IMR-90 (cell line): ENCODE measurements at regions not wholly inside any gene's neighbourhood (a gene's known extent, or its start where the extent isn't known, plus 50 kb on each side); places are given as distances from the start of the nearest gene placed in this dataset.

Source experiments
- ATAC-seq: fragments of 200-7000 bp; cut with Tn5 transposase; 2 replicates; pipeline ENCODE4 v1.9.1; 2020; ENCODE audit warnings: low read depth, mild to moderate bottlenecking, moderate library complexity
- BruUV-seq: library from RNA; stranded (reverse); fragments of 400-500 nt; replicated peaks from 2 replicates; lab custom pipeline; 2021; lab: Mats Ljungman, UMichigan
- CTCF ChIA-PET: fragments of 300-600 bp; formaldehyde crosslinking; extraction: SDS; loops from one replicate; lab custom pipeline; 2021; ENCODE audit warnings: antibody characterized with exemption; lab: Yijun Ruan, JAX
- POLR2A ChIA-PET: fragments of 300-600 bp; sonication (Branson Sonifier 250); formaldehyde crosslinking; loops from one replicate; lab custom pipeline; 2022; ENCODE audit warnings: antibody characterized with exemption; ENCODE audit not compliant: unreplicated experiment; lab: Charles Lee
- DNase-seq: peaks from one replicate; pipeline ENCODE4 v3.0.0; 2013
- H2AFZ ChIP-seq: replicated peaks from 2 replicates; pipeline ENCODE3; 2013; ENCODE audit warnings: low read length, mild to moderate bottlenecking; ENCODE audit not compliant: poor library complexity
- H2AK5ac ChIP-seq: 2 replicates; pipeline ENCODE4 v1.6.1; 2013; ENCODE audit warnings: low read depth, low read length, inconsistent platforms
- H2AK9ac ChIP-seq: replicated peaks from 2 replicates; pipeline ENCODE3; 2013; ENCODE audit warnings: mild to moderate bottlenecking, low read depth, low read length, moderate library complexity; ENCODE audit not compliant: poor library complexity
- H2BK120ac ChIP-seq: 2 replicates; pipeline ENCODE4 v1.6.1; 2013; ENCODE audit warnings: low read depth, low read length, inconsistent platforms
- H2BK15ac ChIP-seq: 3 replicates; pipeline ENCODE4 v1.6.1; 2013; ENCODE audit warnings: low read depth, low read length, inconsistent platforms
- H2BK20ac ChIP-seq: 2 replicates; pipeline ENCODE4 v1.6.1; 2013; ENCODE audit warnings: low read depth, mild to moderate bottlenecking, inconsistent platforms, low read length, moderate library complexity
- H2BK5ac ChIP-seq: 2 replicates; pipeline ENCODE4 v1.6.1; 2013; ENCODE audit warnings: mild to moderate bottlenecking, low read depth, low read length, inconsistent platforms; ENCODE audit not compliant: poor library complexity, severe bottlenecking
- H3K14ac ChIP-seq: replicated peaks from 2 replicates; pipeline ENCODE4 v1.6.1; 2013; ENCODE audit warnings: low read depth, low read length, inconsistent platforms
- H3K18ac ChIP-seq: 2 replicates; pipeline ENCODE4 v1.6.1; 2013; ENCODE audit warnings: low read depth, low read length, control low read depth
- H3K23ac ChIP-seq: 2 replicates; pipeline ENCODE4 v1.6.1; 2013; ENCODE audit warnings: low read depth, low read length, inconsistent platforms
- H3K27ac ChIP-seq: 2 replicates; pipeline ENCODE4 v1.5.1; 2013; ENCODE audit warnings: mild to moderate bottlenecking, control low read depth, low read length; ENCODE audit not compliant: insufficient read depth
- H3K27me3 ChIP-seq: 2 replicates; pipeline ENCODE4 v1.6.1; 2013; ENCODE audit warnings: low read length; ENCODE audit not compliant: control insufficient read depth, insufficient read depth
- H3K36me3 ChIP-seq: 2 replicates; pipeline ENCODE4 v1.6.1; 2013; ENCODE audit warnings: low read length, mixed read lengths; ENCODE audit not compliant: control insufficient read depth, insufficient read depth
- H3K4ac ChIP-seq: 2 replicates; pipeline ENCODE4 v1.6.1; 2013; ENCODE audit warnings: low read depth, low read length, inconsistent platforms
- H3K4me1 ChIP-seq: 2 replicates; pipeline ENCODE4 v1.6.1; 2013; ENCODE audit warnings: low read length, mixed read lengths; ENCODE audit not compliant: control insufficient read depth, insufficient read depth
- H3K4me2 ChIP-seq: 2 replicates; pipeline ENCODE4 v1.6.1; 2013; ENCODE audit warnings: low read depth, mild to moderate bottlenecking, control low read depth, low read length, moderate library complexity
- H3K4me3 ChIP-seq: 2 replicates; pipeline ENCODE4 v1.5.1; 2013; ENCODE audit warnings: low read depth, mild to moderate bottlenecking, control low read depth, low read length, moderate library complexity; ENCODE audit not compliant: insufficient read depth
- H3K56ac ChIP-seq: 2 replicates; pipeline ENCODE4 v1.6.1; 2013; ENCODE audit warnings: low read length, inconsistent platforms; ENCODE audit not compliant: insufficient read depth; ENCODE audit errors: extremely low read depth
- H3K79me1 ChIP-seq, 2 experiments: 2 replicates each; pipeline ENCODE4 v1.6.1; 2013; ENCODE audit warnings: low read length in 2 of 2, inconsistent platforms in 1 of 2, low read depth in 1 of 2
- H3K9ac ChIP-seq: 2 replicates; pipeline ENCODE4 v1.6.1; 2013; ENCODE audit warnings: low read depth, low read length, control low read depth
- H3K9me1 ChIP-seq: 2 replicates; pipeline ENCODE4 v1.6.1; 2013; ENCODE audit warnings: low read length, inconsistent platforms; ENCODE audit not compliant: insufficient read depth
- H3K9me3 ChIP-seq: 2 replicates; pipeline ENCODE4 v1.6.1; 2013; ENCODE audit warnings: low read length; ENCODE audit not compliant: control insufficient read depth, insufficient read depth
- H4K20me1 ChIP-seq: 2 replicates; pipeline ENCODE4 v1.6.1; 2013; ENCODE audit warnings: low read length, inconsistent platforms; ENCODE audit not compliant: insufficient read depth
- H4K5ac ChIP-seq: 2 replicates; pipeline ENCODE4 v1.6.1; 2013; ENCODE audit warnings: mild to moderate bottlenecking, low read depth, low read length, control low read depth
- H4K8ac ChIP-seq, 2 experiments: 2 replicates each; pipeline ENCODE4 v1.6.1; 2013; ENCODE audit warnings: low read depth in 2 of 2, low read length in 2 of 2, control low read depth in 1 of 2, inconsistent platforms in 1 of 2
- H4K91ac ChIP-seq: 2 replicates; pipeline ENCODE4 v1.6.1; 2013; ENCODE audit warnings: low read depth, low read length, inconsistent platforms; ENCODE audit not compliant: insufficient read depth
- CHD1 ChIP-seq: IDR thresholded peaks from 2 replicates; pipeline ENCODE4 v1.6.1; 2012; ENCODE audit warnings: low read depth, low read length, improper control_type of control experiment
- FOS ChIP-seq: fragments of 150-350 bp; IDR thresholded peaks from 2 replicates; pipeline ENCODE4 v1.6.1; 2016; ENCODE audit warnings: low read depth, low read length
- MAFK ChIP-seq: IDR thresholded peaks from 2 replicates; pipeline ENCODE4 v1.6.1; 2012; ENCODE audit warnings: low read depth, low read length, improper control_type of control experiment
- MAZ ChIP-seq: IDR thresholded peaks from 2 replicates; pipeline ENCODE4 v1.6.1; 2012; ENCODE audit warnings: low read depth, mild to moderate bottlenecking, low read length, improper control_type of control experiment, moderate library complexity, borderline replicate concordance
- MXI1 ChIP-seq: IDR thresholded peaks from 2 replicates; pipeline ENCODE4 v1.6.1; 2012; ENCODE audit warnings: low read depth, mild to moderate bottlenecking, low read length, moderate library complexity, borderline replicate concordance
- NFE2L2 ChIP-seq: fragments of 150-350 bp; IDR thresholded peaks from 2 replicates; pipeline ENCODE4 v1.6.1; 2016; ENCODE audit warnings: low read depth, mild to moderate bottlenecking, low read length
- POLR2A ChIP-seq: IDR thresholded peaks from 2 replicates; pipeline ENCODE4 v1.6.1; 2012; ENCODE audit warnings: mild to moderate bottlenecking, low read depth, low read length
- RAD21 ChIP-seq: IDR thresholded peaks from 2 replicates; pipeline ENCODE4 v1.6.1; 2012; ENCODE audit warnings: low read length, improper control_type of control experiment
- RCOR1 ChIP-seq: IDR thresholded peaks from 2 replicates; pipeline ENCODE4 v1.6.1; 2012; ENCODE audit warnings: mild to moderate bottlenecking, low read length, improper control_type of control experiment; ENCODE audit not compliant: insufficient replicate concordance
- RFX5 ChIP-seq: IDR thresholded peaks from 2 replicates; pipeline ENCODE4 v1.8.0; 2012; ENCODE audit warnings: low read depth, mild to moderate bottlenecking, low read length, moderate library complexity
- USF2 ChIP-seq: fragments of 150-350 bp; IDR thresholded peaks from 2 replicates; pipeline ENCODE4 v1.6.1; 2017; ENCODE audit warnings: mild to moderate bottlenecking, antibody characterized with exemption, low read length, low read depth
- WGBS, 2 experiments: methylation state at CpG; one replicate each; pipeline versions ENCODE4 v1.1.5 to v1.1.7; 2013; ENCODE audit warnings: missing lambda C conversion rate in 2 of 2; ENCODE audit not compliant: insufficient read length in 1 of 2; ENCODE audit errors: extremely low coverage in 2 of 2; 5-methylcytosine and 5-hydroxymethylcytosine counted together
- dilution Hi-C: fragments of 300-500 bp; cut with HindIII; formaldehyde crosslinking; loops from one replicate; pipeline ENCODE4 v1.14.3; 2018; ENCODE audit warnings: low sequenced_read_pairs; ENCODE audit not compliant: unreplicated experiment
- in situ Hi-C: fragments of 300-500 bp; cut with MboI; formaldehyde crosslinking; loops from 3 replicates; pipeline ENCODE4 v1.14.3; 2019; ENCODE audit warnings: low sequenced_read_pairs, inconsistent platforms, mixed read lengths
- intact Hi-C: fragments of 100-400 bp; cut with micrococcal nuclease; formaldehyde crosslinking; loops from 2 replicates; pipeline ENCODE4 v1.10.0; 2022
- TF ChIP-seq, protein P1 (sequence below): fragments of 150-350 bp; IDR thresholded peaks from 2 replicates; pipeline ENCODE4 v1.6.1; 2016; ENCODE audit warnings: low read depth, mild to moderate bottlenecking, low read length, moderate library complexity, borderline replicate concordance
- TF ChIP-seq, protein P2 (sequence below): conservative IDR thresholded peaks from 2 replicates; pipeline ENCODE4 v1.5.1; 2012; ENCODE audit warnings: mild to moderate bottlenecking, low read depth, low read length, improper control_type of control experiment

- H4K91ac ChIP-seq = no peak overlapping the region
- H3K79me1 ChIP-seq = no peaks in the 10 kb centered on the region
- H2AFZ ChIP-seq = no peak overlapping the region
- no peak overlapping the region for H2BK120ac ChIP-seq
- no peak overlapping the region for H3K27ac ChIP-seq
- in situ Hi-C loops = no loop called here
- POLR2A ChIA-PET = no interaction called here
- no peaks in the 10 kb centered on the region; the same call in 1 of the 2 replicates for H3K27me3 ChIP-seq
- H3K9me1 ChIP-seq = no peaks in the 10 kb centered on the region
- H3K36me3 ChIP-seq = no peaks in the 10 kb centered on the region
- no peaks in the 10 kb centered on the region for H4K20me1 ChIP-seq
- H4K5ac ChIP-seq = no peak overlapping the region
- H3K4me3 ChIP-seq = no peak overlapping the region
- ATAC-seq = no peak
- no peak overlapping the region for H3K56ac ChIP-seq
- intact Hi-C loops = no loop called here
- no peak overlapping the region for H3K4ac ChIP-seq
- H2AK5ac ChIP-seq = no peak overlapping the region
- TF ChIP-seq RFX5 = no peak
- TF ChIP-seq, protein P1, sequence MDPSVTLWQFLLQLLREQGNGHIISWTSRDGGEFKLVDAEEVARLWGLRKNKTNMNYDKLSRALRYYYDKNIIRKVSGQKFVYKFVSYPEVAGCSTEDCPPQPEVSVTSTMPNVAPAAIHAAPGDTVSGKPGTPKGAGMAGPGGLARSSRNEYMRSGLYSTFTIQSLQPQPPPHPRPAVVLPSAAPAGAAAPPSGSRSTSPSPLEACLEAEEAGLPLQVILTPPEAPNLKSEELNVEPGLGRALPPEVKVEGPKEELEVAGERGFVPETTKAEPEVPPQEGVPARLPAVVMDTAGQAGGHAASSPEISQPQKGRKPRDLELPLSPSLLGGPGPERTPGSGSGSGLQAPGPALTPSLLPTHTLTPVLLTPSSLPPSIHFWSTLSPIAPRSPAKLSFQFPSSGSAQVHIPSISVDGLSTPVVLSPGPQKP = no peak
- no peak for TF ChIP-seq RAD21
- no peak for TF ChIP-seq MAZ
- TF ChIP-seq MAFK = no peak
- TF ChIP-seq RCOR1 = no peak
- TF ChIP-seq, protein P2, sequence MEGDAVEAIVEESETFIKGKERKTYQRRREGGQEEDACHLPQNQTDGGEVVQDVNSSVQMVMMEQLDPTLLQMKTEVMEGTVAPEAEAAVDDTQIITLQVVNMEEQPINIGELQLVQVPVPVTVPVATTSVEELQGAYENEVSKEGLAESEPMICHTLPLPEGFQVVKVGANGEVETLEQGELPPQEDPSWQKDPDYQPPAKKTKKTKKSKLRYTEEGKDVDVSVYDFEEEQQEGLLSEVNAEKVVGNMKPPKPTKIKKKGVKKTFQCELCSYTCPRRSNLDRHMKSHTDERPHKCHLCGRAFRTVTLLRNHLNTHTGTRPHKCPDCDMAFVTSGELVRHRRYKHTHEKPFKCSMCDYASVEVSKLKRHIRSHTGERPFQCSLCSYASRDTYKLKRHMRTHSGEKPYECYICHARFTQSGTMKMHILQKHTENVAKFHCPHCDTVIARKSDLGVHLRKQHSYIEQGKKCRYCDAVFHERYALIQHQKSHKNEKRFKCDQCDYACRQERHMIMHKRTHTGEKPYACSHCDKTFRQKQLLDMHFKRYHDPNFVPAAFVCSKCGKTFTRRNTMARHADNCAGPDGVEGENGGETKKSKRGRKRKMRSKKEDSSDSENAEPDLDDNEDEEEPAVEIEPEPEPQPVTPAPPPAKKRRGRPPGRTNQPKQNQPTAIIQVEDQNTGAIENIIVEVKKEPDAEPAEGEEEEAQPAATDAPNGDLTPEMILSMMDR = no peak
- TF ChIP-seq NFE2L2 = no peak
- no peak for TF ChIP-seq POLR2A
- TF ChIP-seq USF2 = no peak
- TF ChIP-seq MXI1 = no peak
- no peak for TF ChIP-seq FOS
- no peak for TF ChIP-seq CHD1
- no TSS peak for BruUV-seq
- H3K9ac ChIP-seq = no peak overlapping the region
- no peak for DNase-seq
- peaks cover 4% of the 10 kb centered on the region; the same call in 1 of the 2 replicates for H3K9me3 ChIP-seq
- no peak overlapping the region for H3K18ac ChIP-seq
- no peak overlapping the region for H3K23ac ChIP-seq
- CTCF ChIA-PET = no interaction called here
- H2BK15ac ChIP-seq = no peak overlapping the region
- H3K14ac ChIP-seq = no peak overlapping the region
- H2BK5ac ChIP-seq = no peak overlapping the region
- H4K8ac ChIP-seq = no peak overlapping the region
- WGBS, 2 experiments = no CpG with 5 or more reads among the region's 3 CpGs
- no peak overlapping the region for H2BK20ac ChIP-seq
- H3K4me2 ChIP-seq = no peak overlapping the region
- no peaks in the 10 kb centered on the region for H3K4me1 ChIP-seq
- no peak overlapping the region for H2AK9ac ChIP-seq
- dilution Hi-C loops = no loop called here
Measured at GRCh38 chr15:100751585-100751984, 128.0 kb upstream of the ALDH1A3 start.
